DND-41 (cell line): ENCODE measurements at regions not wholly inside any gene's neighbourhood (a gene's known extent, or its start where the extent isn't known, plus 50 kb on each side); places are given as distances from the start of the nearest gene placed in this dataset.

Experiments
- CTCF ChIP-seq: IDR thresholded peaks from 2 replicates; pipeline ENCODE4 v1.5.1; 2012; ENCODE audit warnings: borderline replicate concordance, low read length, moderate library complexity, mild to moderate bottlenecking; ENCODE audit not compliant: poor library complexity, severe bottlenecking; ENCODE audit errors: extremely low read depth
- EZH2 ChIP-seq: IDR thresholded peaks from 3 replicates; pipeline ENCODE4 v1.6.1; 2012; ENCODE audit warnings: borderline replicate concordance, low read depth, mild to moderate bottlenecking, moderate library complexity, low read length, inconsistent platforms; ENCODE audit not compliant: severe bottlenecking

DNA sequence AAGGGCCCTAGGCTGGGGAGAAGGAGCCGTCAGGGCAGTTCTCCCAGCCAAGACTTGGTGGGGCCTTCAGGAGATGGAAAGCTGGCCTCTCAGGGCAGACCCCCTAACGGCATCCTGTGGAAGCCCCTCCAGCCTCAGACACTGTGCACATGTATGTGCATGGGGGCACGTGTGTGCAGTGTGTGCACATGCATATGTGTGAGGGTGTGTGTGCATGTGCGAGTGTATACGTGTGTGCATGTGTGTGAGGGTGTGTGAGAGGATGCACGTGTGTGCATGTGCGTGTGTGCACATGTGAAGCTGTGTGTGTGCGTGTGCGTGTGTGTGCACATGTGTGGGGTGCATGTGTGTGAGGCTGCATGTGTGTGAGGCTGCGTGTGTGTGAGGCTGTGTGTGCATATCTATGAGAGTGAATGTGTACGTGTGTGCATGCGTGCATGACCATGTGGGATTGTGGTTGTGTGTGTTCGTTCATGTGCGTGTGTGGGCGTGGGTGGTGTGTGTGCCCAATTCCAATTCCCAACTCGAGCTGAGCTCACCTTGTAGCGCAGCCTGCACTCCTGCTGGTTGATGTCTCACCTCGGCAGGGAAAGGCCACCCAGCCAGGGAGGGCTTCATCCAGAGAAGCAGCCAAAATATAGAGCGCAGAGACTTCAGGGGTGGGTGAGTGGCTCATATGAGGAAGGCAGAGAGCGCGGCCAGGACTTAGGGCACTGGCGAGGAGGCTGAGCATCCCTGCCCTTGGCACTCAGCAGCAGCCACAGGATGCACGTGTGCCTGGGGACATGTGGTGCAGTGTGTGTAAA lies 142.7 kb upstream of the PPP1R26 start:
- TF ChIP-seq CTCF (no peak), EZH2 (no peak)
